Neural cell (in vitro differentiated cells): ENCODE measurements at regions not wholly inside any gene's neighbourhood (a gene's known extent, or its start where the extent isn't known, plus 50 kb on each side); places are given as distances from the start of the nearest gene placed in this dataset.

Experiments used
- H2AFZ ChIP-seq: fragments of 200-600, 300-800 bp; sonication (generic), shearing (Covaris generic); 2 replicates; pipeline ENCODE4 v1.6.0; 2014; ENCODE audit warnings: low read depth, mild to moderate bottlenecking, antibody characterized with exemption, low read length, moderate library complexity
- H3F3A ChIP-seq: fragments of 200-600 bp; shearing (Covaris generic); 2 replicates; pipeline ENCODE4 v1.6.1; 2016; ENCODE audit warnings: mild to moderate bottlenecking, moderate library complexity, mixed read lengths, antibody characterized with exemption, low read length; ENCODE audit not compliant: insufficient read depth, poor library complexity, severe bottlenecking
- H3K27ac ChIP-seq: fragments of 200-600, 300-800 bp; sonication (generic), shearing (Covaris generic); 2 replicates; pipeline ENCODE4 v1.5.1; 2014; ENCODE audit warnings: mild to moderate bottlenecking, low read length, moderate library complexity
- H3K27me3 ChIP-seq: fragments of 300-800, 200-600 bp; sonication (generic), shearing (Covaris generic); 2 replicates; pipeline ENCODE4 v1.6.0; 2014; ENCODE audit warnings: mild to moderate bottlenecking, low read depth, low read length, moderate library complexity; ENCODE audit not compliant: insufficient read depth
- H3K36me3 ChIP-seq: fragments of 300-800, 200-600 bp; sonication (generic), shearing (Covaris generic); 2 replicates; pipeline ENCODE4 v1.5.1; 2014; ENCODE audit warnings: mild to moderate bottlenecking, antibody characterized with exemption, low read length, moderate library complexity; ENCODE audit not compliant: insufficient read depth
- H3K4me2 ChIP-seq: fragments of 300-800, 200-600 bp; sonication (generic), shearing (Covaris generic); 2 replicates; pipeline ENCODE4 v1.6.0; 2014; ENCODE audit warnings: mild to moderate bottlenecking, low read length
- H3K4me3 ChIP-seq: fragments of 300-800, 200-600 bp; sonication (generic), shearing (Covaris generic); 2 replicates; pipeline ENCODE4 v1.5.1; 2014; ENCODE audit warnings: mild to moderate bottlenecking, low read length, moderate library complexity
- H3K79me2 ChIP-seq: fragments of 200-600 bp; shearing (Covaris generic); replicated peaks from 2 replicates; pipeline ENCODE4 v1.6.0; 2014; ENCODE audit warnings: mild to moderate bottlenecking, low read length, moderate library complexity; ENCODE audit not compliant: insufficient read depth
- H3K9ac ChIP-seq: fragments of 300-800, 200-600 bp; sonication (generic), shearing (Covaris generic); 2 replicates; pipeline ENCODE4 v1.6.1; 2016; ENCODE audit warnings: mild to moderate bottlenecking, low read length, mixed read lengths
- H3K9me2 ChIP-seq: fragments of 200-600 bp; shearing (Covaris generic); 2 replicates; pipeline ENCODE4 v1.6.1; 2016; ENCODE audit warnings: mild to moderate bottlenecking, low read length, mixed read lengths; ENCODE audit not compliant: insufficient read depth
- H3K9me3 ChIP-seq: fragments of 200-600, 300-800 bp; sonication (generic), shearing (Covaris generic); 2 replicates; pipeline ENCODE4 v1.6.1; 2016; ENCODE audit warnings: mild to moderate bottlenecking, mixed run types, low read length, moderate library complexity, mixed read lengths
- H4K20me1 ChIP-seq: fragments of 200-600 bp; shearing (Covaris generic); 2 replicates; pipeline ENCODE4 v1.6.1; 2016; ENCODE audit warnings: mild to moderate bottlenecking, mixed run types; ENCODE audit not compliant: insufficient read depth
- EP300 ChIP-seq: fragments of 450-650 bp; conservative IDR thresholded peaks from 2 replicates; pipeline ENCODE4 v1.6.1; 2014; ENCODE audit warnings: antibody characterized with exemption, mild to moderate bottlenecking, moderate library complexity; ENCODE audit not compliant: poor library complexity, severe bottlenecking
- EZH2 ChIP-seq: fragments of 200-600, 300-800 bp; shearing (Covaris generic), sonication (generic); IDR thresholded peaks from 2 replicates; pipeline ENCODE4 v1.6.1; 2014; ENCODE audit warnings: antibody characterized with exemption, low read length, borderline replicate concordance, mild to moderate bottlenecking; ENCODE audit not compliant: insufficient read depth, poor library complexity, severe bottlenecking
- MXI1 ChIP-seq: fragments of 450-650 bp; conservative IDR thresholded peaks from 2 replicates; pipeline ENCODE4 v1.6.1; 2014; ENCODE audit warnings: antibody characterized with exemption, mild to moderate bottlenecking; ENCODE audit not compliant: poor library complexity, severe bottlenecking
- POLR2AphosphoS5 ChIP-seq: IDR thresholded peaks from 2 replicates; pipeline ENCODE4 v1.6.1; 2012
- RAD21 ChIP-seq: fragments of 450-650 bp; conservative IDR thresholded peaks from 2 replicates; pipeline ENCODE4 v1.6.1; 2014; ENCODE audit warnings: antibody characterized with exemption, mild to moderate bottlenecking, moderate library complexity
- SMC3 ChIP-seq: fragments of 450-650 bp; conservative IDR thresholded peaks from 2 replicates; pipeline ENCODE4 v1.6.1; 2014; ENCODE audit warnings: antibody characterized with exemption, mild to moderate bottlenecking, moderate library complexity; ENCODE audit not compliant: poor library complexity
- TAF1 ChIP-seq: IDR thresholded peaks from 2 replicates; pipeline ENCODE4 v1.6.1; 2012; ENCODE audit warnings: low read depth
- TF ChIP-seq, protein P1 (sequence below): IDR thresholded peaks from 2 replicates; pipeline ENCODE4 v1.6.1; 2012; ENCODE audit warnings: borderline replicate concordance
- TF ChIP-seq, protein P2 (sequence below): fragments of 450-650 bp; IDR thresholded peaks from 2 replicates; pipeline ENCODE4 v1.5.1; 2014; ENCODE audit warnings: antibody characterized with exemption, mild to moderate bottlenecking, moderate library complexity; ENCODE audit not compliant: poor library complexity, severe bottlenecking

DNA sequence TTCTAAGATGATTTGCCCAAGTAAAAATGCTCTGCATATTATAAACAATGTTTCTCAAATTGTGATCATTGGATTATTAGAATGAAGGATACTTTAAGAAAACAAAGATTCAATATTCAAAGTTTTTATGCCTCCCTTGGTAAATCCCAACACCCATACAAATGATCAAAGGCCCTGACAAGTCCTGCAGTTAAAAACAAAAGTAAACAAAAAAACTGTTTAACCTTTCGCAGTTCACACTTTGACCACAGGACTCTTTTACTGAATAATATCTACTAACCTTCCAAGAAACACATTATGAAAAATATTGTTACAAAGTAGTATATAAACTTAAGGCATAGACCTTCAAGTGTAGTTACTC lies 365.9 kb upstream of the ZFHX3 start:
- Histone ChIP-seq H3K27ac (no peak overlapping the region), H3K4me3 (no peak overlapping the region), H3F3A (no peaks in the 10 kb centered on the region), H3K9ac (no peak overlapping the region), H4K20me1 (no peaks in the 10 kb centered on the region), H3K36me3 (no peaks in the 10 kb centered on the region), H3K4me2 (no peak overlapping the region), H3K27me3 (no peaks in the 10 kb centered on the region), H3K79me2 (no peaks in the 10 kb centered on the region), H3K9me3 (no peaks in the 10 kb centered on the region), H3K9me2 (no peaks in the 10 kb centered on the region), H2AFZ (no peak overlapping the region)
- TF ChIP-seq EP300, result no peak

DNA sequence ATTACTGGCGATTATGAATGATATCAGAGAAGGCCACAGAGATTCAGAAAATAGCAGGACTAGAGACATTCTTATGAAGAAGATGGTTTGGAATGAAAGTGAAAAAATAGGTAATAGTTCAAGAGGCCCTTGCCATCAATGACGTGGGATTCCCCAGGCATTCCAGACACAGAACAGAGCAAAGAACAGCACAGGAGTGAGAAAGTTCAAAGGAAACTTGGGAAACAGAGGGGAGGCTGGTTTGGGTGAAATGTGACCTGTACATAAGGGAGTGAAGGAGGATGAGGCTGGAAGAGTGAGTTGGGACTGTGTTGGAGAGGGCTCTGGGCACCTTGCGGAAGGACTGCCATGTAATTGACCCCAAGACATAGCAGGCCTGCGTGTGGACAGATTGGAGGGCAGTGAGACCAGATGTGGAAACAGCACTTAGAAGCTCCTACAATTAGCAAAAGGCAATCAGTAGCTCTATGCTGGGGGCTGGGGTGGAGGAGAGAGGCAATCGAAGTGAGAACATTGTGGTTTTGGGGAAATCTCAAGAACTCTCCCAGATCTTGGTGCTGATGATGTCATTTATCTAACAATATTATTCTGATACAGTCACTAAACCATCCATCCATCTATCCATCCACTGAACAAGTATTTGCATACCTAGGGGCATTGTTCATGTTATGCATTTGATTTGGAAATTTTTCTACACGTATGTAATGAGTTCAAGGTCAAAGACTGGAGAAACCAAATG lies 365.3 kb upstream of the ZFHX3 start:
- Histone ChIP-seq H2AFZ (no peak overlapping the region), H3K79me2 (no peaks in the 10 kb centered on the region), H3K27ac (no peak overlapping the region), H3F3A (no peaks in the 10 kb centered on the region), H3K27me3 (no peaks in the 10 kb centered on the region), H3K9me3 (no peaks in the 10 kb centered on the region), H3K9ac (no peak overlapping the region), H4K20me1 (no peaks in the 10 kb centered on the region), H3K36me3 (no peaks in the 10 kb centered on the region), H3K4me2 (no peak overlapping the region), H3K4me3 (no peak overlapping the region), H3K9me2 (no peaks in the 10 kb centered on the region)
- TF ChIP-seq POLR2AphosphoS5, result no peak
- TF ChIP-seq RAD21, result no peak
- no peak for TF ChIP-seq SMC3
- TF ChIP-seq, protein P1, sequence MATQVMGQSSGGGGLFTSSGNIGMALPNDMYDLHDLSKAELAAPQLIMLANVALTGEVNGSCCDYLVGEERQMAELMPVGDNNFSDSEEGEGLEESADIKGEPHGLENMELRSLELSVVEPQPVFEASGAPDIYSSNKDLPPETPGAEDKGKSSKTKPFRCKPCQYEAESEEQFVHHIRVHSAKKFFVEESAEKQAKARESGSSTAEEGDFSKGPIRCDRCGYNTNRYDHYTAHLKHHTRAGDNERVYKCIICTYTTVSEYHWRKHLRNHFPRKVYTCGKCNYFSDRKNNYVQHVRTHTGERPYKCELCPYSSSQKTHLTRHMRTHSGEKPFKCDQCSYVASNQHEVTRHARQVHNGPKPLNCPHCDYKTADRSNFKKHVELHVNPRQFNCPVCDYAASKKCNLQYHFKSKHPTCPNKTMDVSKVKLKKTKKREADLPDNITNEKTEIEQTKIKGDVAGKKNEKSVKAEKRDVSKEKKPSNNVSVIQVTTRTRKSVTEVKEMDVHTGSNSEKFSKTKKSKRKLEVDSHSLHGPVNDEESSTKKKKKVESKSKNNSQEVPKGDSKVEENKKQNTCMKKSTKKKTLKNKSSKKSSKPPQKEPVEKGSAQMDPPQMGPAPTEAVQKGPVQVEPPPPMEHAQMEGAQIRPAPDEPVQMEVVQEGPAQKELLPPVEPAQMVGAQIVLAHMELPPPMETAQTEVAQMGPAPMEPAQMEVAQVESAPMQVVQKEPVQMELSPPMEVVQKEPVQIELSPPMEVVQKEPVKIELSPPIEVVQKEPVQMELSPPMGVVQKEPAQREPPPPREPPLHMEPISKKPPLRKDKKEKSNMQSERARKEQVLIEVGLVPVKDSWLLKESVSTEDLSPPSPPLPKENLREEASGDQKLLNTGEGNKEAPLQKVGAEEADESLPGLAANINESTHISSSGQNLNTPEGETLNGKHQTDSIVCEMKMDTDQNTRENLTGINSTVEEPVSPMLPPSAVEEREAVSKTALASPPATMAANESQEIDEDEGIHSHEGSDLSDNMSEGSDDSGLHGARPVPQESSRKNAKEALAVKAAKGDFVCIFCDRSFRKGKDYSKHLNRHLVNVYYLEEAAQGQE, result no peak
- TF ChIP-seq TAF1, result no peak
- no peak for TF ChIP-seq MXI1
- TF ChIP-seq, protein P2, sequence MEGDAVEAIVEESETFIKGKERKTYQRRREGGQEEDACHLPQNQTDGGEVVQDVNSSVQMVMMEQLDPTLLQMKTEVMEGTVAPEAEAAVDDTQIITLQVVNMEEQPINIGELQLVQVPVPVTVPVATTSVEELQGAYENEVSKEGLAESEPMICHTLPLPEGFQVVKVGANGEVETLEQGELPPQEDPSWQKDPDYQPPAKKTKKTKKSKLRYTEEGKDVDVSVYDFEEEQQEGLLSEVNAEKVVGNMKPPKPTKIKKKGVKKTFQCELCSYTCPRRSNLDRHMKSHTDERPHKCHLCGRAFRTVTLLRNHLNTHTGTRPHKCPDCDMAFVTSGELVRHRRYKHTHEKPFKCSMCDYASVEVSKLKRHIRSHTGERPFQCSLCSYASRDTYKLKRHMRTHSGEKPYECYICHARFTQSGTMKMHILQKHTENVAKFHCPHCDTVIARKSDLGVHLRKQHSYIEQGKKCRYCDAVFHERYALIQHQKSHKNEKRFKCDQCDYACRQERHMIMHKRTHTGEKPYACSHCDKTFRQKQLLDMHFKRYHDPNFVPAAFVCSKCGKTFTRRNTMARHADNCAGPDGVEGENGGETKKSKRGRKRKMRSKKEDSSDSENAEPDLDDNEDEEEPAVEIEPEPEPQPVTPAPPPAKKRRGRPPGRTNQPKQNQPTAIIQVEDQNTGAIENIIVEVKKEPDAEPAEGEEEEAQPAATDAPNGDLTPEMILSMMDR, result no peak
- no peak for TF ChIP-seq EP300
- no peak for TF ChIP-seq EZH2

DNA sequence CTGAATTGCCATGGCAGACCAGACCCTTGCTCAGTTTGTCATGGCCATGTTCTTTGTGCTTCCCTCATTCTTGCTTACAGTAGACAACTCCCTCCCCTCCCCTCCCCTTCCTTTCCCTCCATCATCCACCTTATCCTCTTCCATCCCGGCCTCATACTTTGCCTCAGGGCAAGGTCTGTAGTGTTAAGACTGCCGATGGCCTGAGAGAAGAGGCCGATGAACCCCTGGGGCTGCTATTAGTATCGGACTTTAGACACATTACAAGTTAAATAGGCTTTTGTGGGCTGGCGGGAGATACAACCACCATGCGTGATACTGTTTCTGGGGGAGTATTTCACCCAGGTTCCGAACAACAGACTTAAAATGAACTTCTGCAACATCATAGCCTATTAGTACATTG lies 364.5 kb upstream of the ZFHX3 start:
- Histone ChIP-seq H3K79me2 (no peaks in the 10 kb centered on the region), H3K9ac (no peak overlapping the region)
- TF ChIP-seq, protein P1, result no peak
- TF ChIP-seq EZH2 (no peak), RAD21 (no peak), EP300 (no peak), SMC3 (no peak), TAF1 (no peak), POLR2AphosphoS5 (no peak), MXI1 (no peak)
- TF ChIP-seq, protein P2, result no peak

More for the DNA sequence above, 364.5 kb upstream of the ZFHX3 start:
- Histone ChIP-seq H4K20me1 (no peaks in the 10 kb centered on the region), H3K36me3 (no peaks in the 10 kb centered on the region), H3K27ac (no peak overlapping the region), H2AFZ (no peak overlapping the region), H3K9me3 (no peaks in the 10 kb centered on the region), H3K4me3 (no peak overlapping the region), H3K9me2 (no peaks in the 10 kb centered on the region), H3K27me3 (no peaks in the 10 kb centered on the region), H3K4me2 (no peak overlapping the region), H3F3A (no peaks in the 10 kb centered on the region)
